ENCODE measurements at regions not wholly inside any gene's neighbourhood (a gene's known extent, or its start where the extent isn't known, plus 50 kb on each side); places are given as distances from the start of the nearest gene placed in this dataset.

- no peak overlapping the region for H2AFZ ChIP-seq (ENCODE audit: low read length)
- no peak overlapping the region for H3K4me2 ChIP-seq (ENCODE audit: extremely low read depth, insufficient read depth, low read length)
- no peak overlapping the region for H3K4me3 ChIP-seq (replicated peaks in 1 of 4; ENCODE audit: control extremely low read depth in 1 of 4, insufficient read depth in 1 of 4, low read depth in 3 of 4, low read length in 4 of 4)
- H3K36me3 ChIP-seq (ENCODE audit: control insufficient read depth, insufficient read depth, low read length), result no peaks in the 10 kb centered on the region
- TF ChIP-seq EZH2 (IDR thresholded peaks at IDR 0.05; ENCODE audit: low read length, missing control alignments), result no peak
- no peak for TF ChIP-seq CTCF (conservative IDR thresholded peaks at IDR 0.05 in 1 of 2, IDR thresholded peaks at IDR 0.05 in 1 of 2; ENCODE audit: low read depth in 1 of 2, low read length in 2 of 2)
- no peak overlapping the region for H3K27ac ChIP-seq (ENCODE audit: insufficient read depth, low read length)
- H3K79me2 ChIP-seq (ENCODE audit: control insufficient read depth, insufficient read depth, low read length), result no peaks in the 10 kb centered on the region
- no peak for DNase-seq (ENCODE audit: low read depth in 2 of 2)
- no peaks in the 10 kb centered on the region for H3K9me3 ChIP-seq (ENCODE audit: control insufficient read depth, insufficient read depth, low read depth, low read length)
- no peak overlapping the region for H3K9ac ChIP-seq (ENCODE audit: insufficient read depth, low read length)
- H4K20me1 ChIP-seq (ENCODE audit: control insufficient read depth, extremely low read depth, insufficient read depth, low read length), result no peaks in the 10 kb centered on the region
- H3K27me3 ChIP-seq (ENCODE audit: control insufficient read depth, insufficient read depth, low read length), result peaks cover 8% of the 10 kb centered on the region
- peaks cover 4% of the 10 kb centered on the region for H3K4me1 ChIP-seq (ENCODE audit: control insufficient read depth, extremely low read depth, insufficient read depth, low read length)
Measured at GRCh38 chr2:128628206-128628605, 309.5 kb upstream of the HS6ST1 start.

DNA sequence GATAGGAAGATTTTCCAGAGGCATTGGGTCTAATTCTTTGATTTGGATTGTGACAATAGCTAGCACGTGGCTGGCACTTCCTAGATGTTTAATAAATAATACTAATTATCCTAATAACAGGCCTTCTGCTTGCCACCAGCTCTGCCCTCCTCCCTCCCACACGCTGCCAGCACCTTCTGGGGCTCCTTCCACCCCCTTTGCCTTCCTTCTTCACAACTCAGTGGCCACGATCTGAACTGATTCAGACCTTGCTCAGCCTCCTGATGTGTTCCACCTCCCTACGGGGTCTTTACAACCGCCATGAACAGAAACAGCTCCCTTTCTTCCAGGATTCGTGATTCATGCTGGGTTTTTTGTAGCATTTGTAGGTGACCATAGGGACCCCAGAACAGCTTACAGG, 310.3 kb upstream of the HS6ST1 start:
- no peak for DNase-seq (ENCODE audit: low read depth in 2 of 2)
- Histone ChIP-seq H3K27me3 (ENCODE audit: control insufficient read depth, insufficient read depth, low read length) (peaks cover 8% of the 10 kb centered on the region), H3K4me1 (ENCODE audit: control insufficient read depth, extremely low read depth, insufficient read depth, low read length) (no peaks in the 10 kb centered on the region), H3K9me3 (ENCODE audit: control insufficient read depth, insufficient read depth, low read depth, low read length) (no peaks in the 10 kb centered on the region), H3K27ac (ENCODE audit: insufficient read depth, low read length) (no peak overlapping the region), H2AFZ (ENCODE audit: low read length) (no peak overlapping the region), H3K9ac (ENCODE audit: insufficient read depth, low read length) (no peak overlapping the region), H3K79me2 (ENCODE audit: control insufficient read depth, insufficient read depth, low read length) (no peaks in the 10 kb centered on the region), H3K36me3 (ENCODE audit: control insufficient read depth, insufficient read depth, low read length) (no peaks in the 10 kb centered on the region), H3K4me3 (replicated peaks in 1 of 4; ENCODE audit: control extremely low read depth in 1 of 4, insufficient read depth in 1 of 4, low read depth in 3 of 4, low read length in 4 of 4) (no peak overlapping the region), H3K4me2 (ENCODE audit: extremely low read depth, insufficient read depth, low read length) (no peak overlapping the region), H4K20me1 (ENCODE audit: control insufficient read depth, extremely low read depth, insufficient read depth, low read length) (no peaks in the 10 kb centered on the region)
- TF ChIP-seq CTCF (conservative IDR thresholded peaks at IDR 0.05 in 1 of 2, IDR thresholded peaks at IDR 0.05 in 1 of 2; ENCODE audit: low read depth in 1 of 2, low read length in 2 of 2) (no peak), EZH2 (IDR thresholded peaks at IDR 0.05; ENCODE audit: low read length, missing control alignments) (no peak)

DNA sequence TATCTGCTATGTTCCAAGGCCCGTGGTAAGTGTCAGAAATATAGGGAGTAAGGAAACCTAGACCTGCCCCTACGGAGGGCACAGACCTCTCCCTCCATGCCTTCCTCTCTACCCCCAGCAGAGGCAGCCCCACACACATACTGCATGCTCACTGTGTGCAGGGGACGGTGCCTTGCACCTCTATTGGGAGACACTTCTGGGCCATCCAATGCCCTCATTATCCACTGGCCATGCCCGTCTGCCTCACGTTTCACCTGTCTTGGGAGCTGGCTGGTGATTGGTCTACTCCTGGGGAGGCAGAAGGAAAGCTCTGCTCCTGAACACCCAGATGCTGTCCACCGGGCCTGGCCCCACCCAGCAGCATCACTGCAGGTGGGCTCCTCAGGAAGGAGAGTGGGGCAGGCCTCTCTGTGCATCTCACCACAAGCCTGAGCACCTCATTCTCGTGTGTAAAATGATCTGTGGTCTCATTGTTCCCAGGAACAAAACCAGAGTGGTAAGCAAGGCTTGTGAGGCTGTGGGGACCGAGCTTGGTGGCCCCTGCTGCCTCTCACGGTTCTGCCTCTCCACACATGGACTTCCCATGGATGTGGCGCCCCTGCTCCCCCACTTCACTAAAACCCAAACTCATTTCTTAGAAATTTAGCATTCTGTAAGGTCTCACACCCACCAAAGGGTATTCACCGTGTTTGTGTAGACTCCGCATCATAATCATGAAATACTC, 312.5 kb upstream of the HS6ST1 start:
- DNase-seq (ENCODE audit: low read depth in 2 of 2), result no peak
- Histone ChIP-seq H3K27me3 (ENCODE audit: control insufficient read depth, insufficient read depth, low read length) (peaks cover 8% of the 10 kb centered on the region), H3K27ac (ENCODE audit: insufficient read depth, low read length) (no peak overlapping the region), H3K79me2 (ENCODE audit: control insufficient read depth, insufficient read depth, low read length) (no peaks in the 10 kb centered on the region), H3K9ac (ENCODE audit: insufficient read depth, low read length) (no peak overlapping the region), H3K36me3 (ENCODE audit: control insufficient read depth, insufficient read depth, low read length) (no peaks in the 10 kb centered on the region), H2AFZ (ENCODE audit: low read length) (no peak overlapping the region), H3K9me3 (ENCODE audit: control insufficient read depth, insufficient read depth, low read depth, low read length) (no peaks in the 10 kb centered on the region), H3K4me2 (ENCODE audit: extremely low read depth, insufficient read depth, low read length) (no peak overlapping the region), H3K4me3 (replicated peaks in 1 of 4; ENCODE audit: control extremely low read depth in 1 of 4, insufficient read depth in 1 of 4, low read depth in 3 of 4, low read length in 4 of 4) (no peak overlapping the region), H4K20me1 (ENCODE audit: control insufficient read depth, extremely low read depth, insufficient read depth, low read length) (no peaks in the 10 kb centered on the region), H3K4me1 (ENCODE audit: control insufficient read depth, extremely low read depth, insufficient read depth, low read length) (no peaks in the 10 kb centered on the region)
- no peak for TF ChIP-seq EZH2 (IDR thresholded peaks at IDR 0.05; ENCODE audit: low read length, missing control alignments)
- TF ChIP-seq CTCF (conservative IDR thresholded peaks at IDR 0.05 in 1 of 2, IDR thresholded peaks at IDR 0.05 in 1 of 2; ENCODE audit: low read depth in 1 of 2, low read length in 2 of 2), result no peak
